GM12878 (cell line): ENCODE measurements at regions not wholly inside any gene's neighbourhood (a gene's known extent, or its start where the extent isn't known, plus 50 kb on each side); places are given as distances from the start of the nearest gene placed in this dataset.

Experiments used
- DPF2 ChIP-seq: fragments of 450-650 bp; IDR thresholded peaks from 2 replicates; pipeline ENCODE4 v1.6.1; 2017; ENCODE audit warnings: mild to moderate bottlenecking
- NR2C2 ChIP-seq: IDR thresholded peaks from 2 replicates; pipeline ENCODE4 v1.6.1; 2011; ENCODE audit warnings: borderline replicate concordance, low read depth; ENCODE audit not compliant: control insufficient read depth, insufficient read length
- POLR2AphosphoS5 ChIP-seq: IDR thresholded peaks from 2 replicates; pipeline ENCODE4 v1.6.1; 2011; ENCODE audit warnings: mild to moderate bottlenecking, low read length, inconsistent platforms
- RAD21 ChIP-seq: IDR thresholded peaks from 2 replicates; pipeline ENCODE4 v1.6.1; 2011; ENCODE audit warnings: mild to moderate bottlenecking, low read depth, low read length, moderate library complexity; ENCODE audit not compliant: insufficient read depth
- TAF1 ChIP-seq: IDR thresholded peaks from 2 replicates; pipeline ENCODE4 v1.6.1; 2011; ENCODE audit warnings: mild to moderate bottlenecking, low read depth, low read length, borderline replicate concordance
- TF ChIP-seq, protein P1 (sequence below), 3 experiments: IDR thresholded peaks in 2 of 3; conservative IDR thresholded peaks in 1 of 3; 2 replicates each; pipeline ENCODE4 v1.5.1; 2011; ENCODE audit warnings: low read depth in 3 of 3, low read length in 3 of 3, mild to moderate bottlenecking in 3 of 3, control low read depth in 2 of 3, moderate library complexity in 2 of 3, inconsistent platforms in 1 of 3, mixed read lengths in 1 of 3; ENCODE audit not compliant: control insufficient read depth in 2 of 3, insufficient read depth in 1 of 3; ENCODE audit errors: extremely low read depth in 1 of 3

DNA sequence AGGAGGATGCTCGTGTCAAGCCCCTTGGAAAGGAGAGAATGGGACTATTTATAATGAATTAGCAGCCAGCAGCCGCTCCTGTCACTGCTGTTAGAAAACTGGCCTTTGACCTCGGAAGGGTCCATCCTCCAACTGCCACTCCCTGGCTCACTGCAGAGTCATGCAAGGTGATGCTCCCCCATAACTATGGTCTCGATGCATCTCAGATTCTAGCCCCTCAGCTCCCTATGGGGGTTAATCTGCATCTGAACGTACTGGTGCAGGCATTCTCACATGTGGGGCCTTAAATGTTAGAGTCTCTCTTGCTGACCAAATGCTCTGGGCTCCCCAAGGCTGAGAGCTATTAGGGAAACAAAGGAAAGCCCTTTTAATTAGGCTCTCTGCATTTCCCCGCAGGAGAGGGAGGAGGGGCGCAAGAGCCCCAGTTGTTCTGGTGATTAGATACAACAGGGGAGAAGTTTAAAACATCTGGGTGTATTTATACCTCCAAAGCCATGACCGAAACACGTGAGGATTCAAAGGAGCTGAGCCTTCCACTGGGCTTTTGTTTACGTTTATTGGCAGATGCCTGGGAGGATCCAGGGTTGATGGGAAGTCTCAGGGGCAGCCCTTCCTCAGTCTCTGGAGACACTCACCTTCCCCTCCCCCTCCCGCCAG, 182.5 kb downstream of the OPA1 start:
- TF ChIP-seq, protein P1, sequence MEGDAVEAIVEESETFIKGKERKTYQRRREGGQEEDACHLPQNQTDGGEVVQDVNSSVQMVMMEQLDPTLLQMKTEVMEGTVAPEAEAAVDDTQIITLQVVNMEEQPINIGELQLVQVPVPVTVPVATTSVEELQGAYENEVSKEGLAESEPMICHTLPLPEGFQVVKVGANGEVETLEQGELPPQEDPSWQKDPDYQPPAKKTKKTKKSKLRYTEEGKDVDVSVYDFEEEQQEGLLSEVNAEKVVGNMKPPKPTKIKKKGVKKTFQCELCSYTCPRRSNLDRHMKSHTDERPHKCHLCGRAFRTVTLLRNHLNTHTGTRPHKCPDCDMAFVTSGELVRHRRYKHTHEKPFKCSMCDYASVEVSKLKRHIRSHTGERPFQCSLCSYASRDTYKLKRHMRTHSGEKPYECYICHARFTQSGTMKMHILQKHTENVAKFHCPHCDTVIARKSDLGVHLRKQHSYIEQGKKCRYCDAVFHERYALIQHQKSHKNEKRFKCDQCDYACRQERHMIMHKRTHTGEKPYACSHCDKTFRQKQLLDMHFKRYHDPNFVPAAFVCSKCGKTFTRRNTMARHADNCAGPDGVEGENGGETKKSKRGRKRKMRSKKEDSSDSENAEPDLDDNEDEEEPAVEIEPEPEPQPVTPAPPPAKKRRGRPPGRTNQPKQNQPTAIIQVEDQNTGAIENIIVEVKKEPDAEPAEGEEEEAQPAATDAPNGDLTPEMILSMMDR (IDR thresholded peaks at IDR 0.05 in 2 of 3, conservative IDR thresholded peaks at IDR 0.05 in 1 of 3; ENCODE audit: control insufficient read depth in 2 of 3, extremely low read depth in 1 of 3, insufficient read depth in 1 of 3, low read depth in 3 of 3, low read length in 3 of 3) = no peak
- no peak for TF ChIP-seq POLR2AphosphoS5
- no peak for TF ChIP-seq TAF1
- no peak for TF ChIP-seq NR2C2
- TF ChIP-seq RAD21 = no peak
- TF ChIP-seq DPF2 = no peak
